Neural cell (in vitro differentiated cells): ENCODE measurements at regions not wholly inside any gene's neighbourhood (a gene's known extent, or its start where the extent isn't known, plus 50 kb on each side); places are given as distances from the start of the nearest gene placed in this dataset.

ENCODE experiments used
- CTCF ChIP-seq: fragments of 450-650 bp; IDR thresholded peaks from 2 replicates; pipeline ENCODE4 v1.5.1; 2014; ENCODE audit warnings: antibody characterized with exemption, mild to moderate bottlenecking, moderate library complexity; ENCODE audit not compliant: poor library complexity, severe bottlenecking
- POLR2AphosphoS5 ChIP-seq: IDR thresholded peaks from 2 replicates; pipeline ENCODE4 v1.6.1; 2012
- RAD21 ChIP-seq: fragments of 450-650 bp; conservative IDR thresholded peaks from 2 replicates; pipeline ENCODE4 v1.6.1; 2014; ENCODE audit warnings: antibody characterized with exemption, mild to moderate bottlenecking, moderate library complexity
- SMC3 ChIP-seq: fragments of 450-650 bp; conservative IDR thresholded peaks from 2 replicates; pipeline ENCODE4 v1.6.1; 2014; ENCODE audit warnings: antibody characterized with exemption, mild to moderate bottlenecking, moderate library complexity; ENCODE audit not compliant: poor library complexity
- TAF1 ChIP-seq: IDR thresholded peaks from 2 replicates; pipeline ENCODE4 v1.6.1; 2012; ENCODE audit warnings: low read depth

- TF ChIP-seq CTCF = no peak
- no peak for TF ChIP-seq SMC3
- TF ChIP-seq POLR2AphosphoS5 = no peak
- no peak for TF ChIP-seq TAF1
- TF ChIP-seq RAD21 = no peak
Observed at GRCh38 chrX:43592597-43592996, 63.5 kb upstream of the MAOA start.
